ENCODE measurements at regions not wholly inside any gene's neighbourhood (a gene's known extent, or its start where the extent isn't known, plus 50 kb on each side); places are given as distances from the start of the nearest gene placed in this dataset.
"Not testable (repeated sequence)": the region's sequence is repeated elsewhere in the genome, so short reads cannot be mapped to it uniquely, and the experiment has no call there.

DNA sequence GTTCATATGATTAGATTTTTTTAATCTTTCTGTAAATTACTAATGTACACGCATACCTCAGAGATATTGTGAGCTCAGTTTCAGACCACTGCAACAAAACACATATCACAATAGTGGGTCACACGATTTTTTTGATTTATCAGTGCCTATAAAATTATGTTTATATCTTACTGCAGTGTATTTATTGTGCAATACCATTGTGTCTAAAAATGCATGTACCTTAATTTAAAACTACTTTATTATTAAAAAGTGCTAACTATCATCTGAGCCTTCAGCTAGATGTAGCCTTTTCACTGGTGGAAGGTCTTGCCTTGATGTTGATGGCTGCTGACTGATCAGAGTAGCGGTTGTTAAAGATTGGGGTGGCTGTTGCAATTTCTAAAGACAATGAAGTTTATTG lies 918.8 kb upstream of the CHORDC1 start:
- no peak for DNase-seq (ENCODE audit: low spot score)

DNA sequence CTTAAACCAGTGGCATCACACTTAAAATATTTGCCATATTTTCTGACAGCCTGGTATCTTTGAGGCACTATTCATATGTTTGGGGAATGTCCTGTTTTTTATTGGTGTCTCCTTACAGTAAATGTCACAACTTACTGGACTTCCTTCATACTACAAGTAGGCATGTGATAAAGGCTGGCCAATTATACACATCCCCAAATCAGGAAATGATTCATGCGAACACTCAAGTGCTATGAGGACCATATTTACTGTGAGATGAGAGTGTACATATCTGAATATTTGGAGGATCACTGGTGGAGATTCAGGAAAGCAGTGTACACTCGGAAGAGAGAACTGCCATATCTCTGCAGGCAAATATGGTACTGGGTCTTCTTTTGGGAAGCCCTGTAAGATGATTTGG lies 913.8 kb upstream of the CHORDC1 start:
- DNase-seq (ENCODE audit: low spot score) = no peak

DNA sequence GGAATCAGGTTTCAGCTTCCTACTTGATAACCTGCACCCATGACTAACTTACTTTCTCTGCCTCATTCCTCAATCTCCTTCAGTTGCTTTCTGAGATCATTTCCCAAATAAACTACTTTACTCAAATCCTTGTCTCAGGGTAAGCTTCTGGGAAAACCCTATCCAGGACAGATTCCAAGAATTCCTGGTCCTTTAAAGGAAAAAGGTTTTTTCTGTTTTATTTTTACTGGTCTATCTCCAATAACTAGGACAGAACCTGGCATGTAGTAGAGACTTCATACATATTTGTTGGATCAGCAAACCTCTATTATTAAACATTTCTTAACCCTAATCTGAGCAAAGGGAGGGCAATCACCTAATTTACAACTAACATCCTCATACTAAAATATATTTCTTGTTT lies 910.5 kb upstream of the CHORDC1 start:
- no peak for DNase-seq (ENCODE audit: low spot score)

DNA sequence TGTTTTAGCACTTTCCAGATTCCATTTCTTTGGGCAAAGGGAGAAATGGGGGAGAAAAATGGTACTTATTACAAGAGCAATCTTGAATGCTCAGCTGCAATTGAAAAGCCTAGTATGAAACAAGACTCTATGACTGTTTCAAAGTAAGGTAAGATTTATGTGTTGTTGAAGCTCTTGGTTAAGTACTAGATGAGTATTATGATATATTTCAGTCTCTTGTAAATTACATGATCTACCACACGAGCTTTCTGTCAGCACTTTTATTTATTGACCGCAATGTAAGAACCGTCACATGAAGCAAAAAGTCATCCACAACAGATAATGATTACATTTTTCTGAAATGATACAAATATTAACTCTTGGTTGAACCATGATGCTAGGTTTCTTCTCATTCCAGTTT lies 906.7 kb upstream of the CHORDC1 start:
- DNase-seq (ENCODE audit: low spot score) = no peak

DNA sequence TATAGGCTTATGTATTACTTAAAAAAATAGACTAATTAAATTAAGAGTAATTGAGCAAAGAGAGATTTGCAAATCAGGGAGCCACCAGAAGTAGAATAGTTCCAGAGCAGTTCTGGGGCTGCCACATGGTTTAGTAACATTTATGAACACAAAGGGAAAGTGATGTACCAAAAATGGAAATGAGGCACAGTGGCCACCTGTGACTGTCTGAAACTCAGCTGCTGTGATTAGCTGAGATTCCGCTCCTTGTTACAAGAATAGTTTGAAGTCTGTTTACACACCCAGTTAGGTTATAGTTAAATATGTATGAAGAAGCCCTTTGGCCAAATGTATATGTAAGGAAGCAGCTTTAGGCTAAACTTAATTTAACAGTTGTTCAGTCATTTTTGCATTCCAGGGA lies 901.5 kb upstream of the CHORDC1 start:
- no peak for DNase-seq (ENCODE audit: low spot score)

DNA sequence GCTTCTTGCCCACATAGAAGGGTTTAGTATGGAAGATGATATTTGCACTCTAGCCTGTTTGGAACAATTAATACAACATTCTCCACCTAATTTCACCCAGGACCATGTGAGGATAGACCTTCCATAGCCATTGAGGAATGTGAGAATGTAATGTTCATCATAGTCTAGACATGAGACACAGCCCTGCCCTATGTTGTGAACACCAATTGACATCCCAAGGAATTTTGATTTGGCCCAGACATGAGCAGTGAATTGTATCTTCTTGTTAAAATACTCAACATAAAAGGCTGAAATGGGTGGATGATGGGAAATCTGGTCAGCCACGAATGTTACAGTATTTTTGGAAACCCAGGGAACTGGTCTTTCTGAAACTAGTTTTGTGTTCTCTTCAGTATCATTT lies 892.3 kb upstream of the CHORDC1 start:
- DNase-seq (ENCODE audit: low spot score) = no peak

DNA sequence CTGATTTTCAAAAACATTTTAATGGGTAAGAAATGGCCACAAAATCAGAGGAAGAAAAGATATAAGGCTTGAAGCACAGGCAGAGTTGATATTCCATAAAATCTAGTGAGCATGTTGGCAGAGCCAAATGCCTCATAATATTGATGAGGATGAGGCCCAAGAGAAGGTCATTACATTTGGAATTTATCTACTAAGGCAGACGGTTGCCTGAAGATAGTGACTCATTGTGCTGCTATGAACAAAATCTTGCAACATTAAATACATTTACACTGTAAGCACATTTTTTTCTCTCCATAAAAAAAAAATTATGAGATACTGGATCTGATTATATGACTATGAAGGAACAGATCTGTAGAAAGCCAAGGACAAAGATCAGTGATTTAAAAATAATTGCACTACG lies 881.4 kb upstream of the CHORDC1 start:
- peak; percentile 11 for DNase-seq (ENCODE audit: low spot score)

DNA sequence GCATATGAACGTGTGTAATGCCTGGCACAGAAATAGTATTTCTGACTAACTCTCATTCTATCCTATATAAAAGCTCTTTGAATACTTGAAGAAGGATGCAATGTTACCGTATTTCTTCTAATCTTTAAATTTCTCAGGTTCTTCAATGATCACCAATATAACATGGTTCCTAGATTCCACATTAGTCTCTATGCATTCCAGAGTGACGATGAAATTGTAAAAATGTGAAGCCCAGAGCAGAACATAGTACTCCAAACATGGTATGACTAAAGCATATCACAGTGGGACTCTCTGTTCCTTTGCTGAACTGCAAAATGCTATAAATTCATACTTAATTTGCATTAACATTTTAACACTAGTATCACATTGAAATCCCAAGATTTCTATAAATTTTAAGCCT lies 877.6 kb upstream of the CHORDC1 start:
- DNase-seq (ENCODE audit: low spot score) = no peak

DNA sequence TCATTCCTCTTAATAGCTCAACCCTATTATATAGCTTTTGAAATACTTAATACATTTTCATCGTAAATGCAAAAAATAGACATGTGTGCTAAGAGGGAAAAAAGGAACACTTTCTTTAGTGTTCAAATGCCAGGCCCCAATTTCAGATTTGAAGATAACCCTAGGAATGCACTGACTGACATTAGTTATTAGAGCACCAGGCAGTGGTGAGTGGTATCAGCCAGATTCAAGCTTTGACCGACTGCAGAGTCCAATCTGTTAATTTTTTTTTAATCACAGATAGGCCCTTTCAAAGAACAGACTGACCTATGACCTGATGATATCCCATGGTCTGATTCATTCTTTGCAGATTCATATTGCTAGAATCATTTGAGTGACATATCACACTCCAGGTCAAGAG lies 874.2 kb upstream of the CHORDC1 start:
- no peak for DNase-seq (ENCODE audit: low spot score)

DNA sequence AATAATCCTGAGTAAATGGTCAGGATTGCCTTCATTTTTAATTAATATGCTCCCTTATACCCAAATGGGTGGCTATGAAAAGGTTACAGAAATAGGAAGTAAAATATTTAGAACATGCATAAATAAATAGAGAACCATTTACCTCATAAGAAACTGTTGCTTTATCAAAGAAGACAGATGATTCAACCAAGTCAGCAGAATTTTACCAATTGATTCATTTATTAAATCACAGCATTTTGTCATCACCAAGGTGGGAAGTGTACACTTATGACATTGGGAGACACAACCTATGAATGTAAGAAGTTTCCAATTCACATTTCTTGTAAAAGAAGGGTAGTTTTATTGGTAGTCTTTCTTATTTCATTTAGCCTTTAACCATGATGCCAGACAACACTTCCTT lies 870.3 kb upstream of the CHORDC1 start:
- no peak for DNase-seq (ENCODE audit: low spot score)

DNA sequence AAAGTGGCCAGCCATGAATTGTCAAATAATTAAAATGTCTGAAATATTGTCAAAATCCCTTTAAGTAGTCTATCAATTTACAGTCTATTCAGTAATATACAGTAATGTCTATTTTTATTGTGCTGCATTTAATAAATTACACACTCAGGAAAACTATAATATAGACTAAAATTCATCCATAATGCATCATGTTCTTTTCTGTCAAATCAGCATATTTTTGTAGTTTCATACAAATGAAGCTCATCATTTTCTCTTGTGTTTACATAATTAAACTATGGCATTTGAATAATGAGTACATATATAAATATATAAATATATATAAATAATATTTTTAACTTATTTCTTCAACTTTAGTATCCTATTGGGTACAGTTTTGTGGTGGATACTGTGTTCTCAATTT lies 868.7 kb upstream of the CHORDC1 start:
- DNase-seq (ENCODE audit: low spot score) = no peak

DNA sequence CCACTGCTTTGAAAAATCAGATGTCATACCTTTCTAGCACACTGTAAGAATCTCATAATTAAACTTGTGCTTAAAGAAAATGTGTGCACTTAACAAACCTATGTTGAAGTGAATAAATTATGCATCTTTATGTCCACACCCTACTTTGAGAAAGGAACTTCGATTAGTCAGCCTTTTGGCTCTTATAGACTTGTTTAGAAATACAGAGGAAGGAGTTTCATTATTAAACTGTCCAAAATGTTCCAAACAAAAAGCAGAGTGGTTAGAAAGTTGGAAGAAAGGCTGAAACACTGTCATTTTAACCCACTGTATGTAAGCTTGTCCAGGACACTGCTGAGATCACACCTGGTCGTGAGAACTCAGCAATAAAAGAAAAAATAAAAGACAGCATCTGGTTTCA lies 863.2 kb upstream of the CHORDC1 start:
- DNase-seq (ENCODE audit: low spot score) = no peak

DNA sequence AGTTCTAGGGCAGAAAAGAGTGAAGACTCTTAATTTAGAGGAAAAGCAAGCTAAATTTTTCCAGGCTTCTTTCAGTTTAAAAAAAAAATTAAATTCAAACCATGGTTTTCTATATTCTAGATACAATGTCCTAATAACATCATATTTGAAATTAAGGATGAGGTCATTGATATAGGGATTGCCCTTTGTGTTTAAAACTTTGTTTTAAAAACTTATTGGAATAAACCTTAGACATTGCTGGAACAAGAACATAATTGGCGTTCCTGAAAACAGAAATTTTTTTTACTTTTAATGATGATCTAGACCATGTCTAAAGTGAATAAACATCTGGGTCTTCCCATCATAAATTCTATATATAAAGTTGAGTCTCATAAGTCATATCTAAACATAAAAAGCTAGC lies 859.4 kb upstream of the CHORDC1 start:
- no peak for DNase-seq (ENCODE audit: low spot score)

DNA sequence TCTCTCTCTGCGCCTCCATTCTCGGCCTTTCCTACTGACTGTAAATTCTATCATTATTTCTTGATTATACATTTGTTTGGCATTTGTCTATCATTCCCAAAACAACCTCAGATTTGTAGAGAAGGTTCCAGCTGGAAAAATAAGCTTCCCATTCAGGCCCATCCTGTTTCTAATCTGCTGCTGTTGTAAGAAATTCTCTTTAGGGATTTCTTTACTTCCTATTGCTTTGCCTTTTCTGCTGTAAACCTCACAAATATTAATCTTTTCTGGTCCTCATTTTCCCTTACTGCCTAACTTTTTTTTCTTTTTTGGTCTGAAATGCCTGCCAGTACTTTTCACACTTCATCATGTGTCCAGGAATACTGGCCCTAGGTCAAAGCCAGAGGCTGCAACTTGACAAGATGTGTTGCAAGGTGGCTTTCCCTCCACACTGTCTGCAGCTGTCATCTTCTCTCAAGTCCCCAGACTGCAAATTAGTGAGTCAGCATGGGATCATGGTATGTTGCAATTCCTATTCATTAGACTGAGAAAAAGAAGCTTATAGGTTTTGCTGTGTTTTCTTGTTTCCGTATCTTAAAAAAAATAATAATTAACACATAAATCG lies 858.7 kb upstream of the CHORDC1 start:
- DNase-seq (ENCODE audit: low spot score) = peak; percentile 9

DNA sequence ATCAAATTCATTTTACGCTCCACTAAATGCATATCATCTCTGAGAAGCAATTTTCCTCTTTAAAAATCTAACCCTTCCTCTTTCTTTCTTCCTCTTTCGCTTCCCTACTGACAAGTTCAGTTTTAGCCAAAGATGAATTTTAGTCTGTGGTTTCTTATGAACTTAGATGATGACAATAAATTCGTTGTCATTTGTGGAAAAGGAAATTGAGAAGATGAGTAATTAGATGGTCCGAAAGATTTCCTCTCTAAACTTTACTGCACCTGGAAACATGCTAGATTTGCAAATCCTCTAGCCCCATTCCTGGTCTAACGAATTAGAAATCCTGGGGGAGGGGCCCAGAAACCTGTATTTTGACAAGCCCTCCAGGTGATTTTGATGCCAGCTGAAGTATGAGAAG lies 855.4 kb upstream of the CHORDC1 start:
- no peak for DNase-seq (ENCODE audit: low spot score)

DNA sequence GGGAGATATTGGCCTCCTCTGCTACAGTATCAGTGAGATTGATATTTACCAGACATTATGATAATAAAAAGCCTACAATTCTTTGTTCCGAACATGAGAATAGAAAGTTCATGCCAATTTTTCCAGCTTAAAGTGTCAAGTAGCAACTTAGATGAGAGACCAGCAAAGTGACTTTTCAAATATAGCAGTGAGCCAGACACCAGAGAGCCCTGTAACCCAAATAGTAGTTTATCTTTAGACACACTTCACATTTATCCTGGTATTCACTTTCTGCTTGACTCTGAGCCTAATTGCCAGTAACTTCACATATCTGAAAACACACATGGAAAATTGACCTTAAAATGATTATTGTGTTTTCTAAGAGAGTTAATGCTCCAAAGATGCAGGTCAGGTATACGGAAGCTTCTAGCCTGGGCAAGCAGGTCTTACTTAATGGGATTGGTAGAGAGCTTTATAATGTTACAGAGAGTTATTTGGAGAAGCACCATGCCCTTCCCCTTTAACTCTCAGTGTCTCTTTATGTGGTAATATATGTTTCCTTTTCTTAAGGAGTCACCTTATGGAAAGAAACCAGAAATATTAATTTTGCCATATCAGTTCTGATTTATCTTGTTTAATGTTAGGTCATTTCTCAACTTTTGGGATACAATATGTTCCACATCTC lies 852.3 kb upstream of the CHORDC1 start:
- DNase-seq (ENCODE audit: low spot score) = no peak

DNA sequence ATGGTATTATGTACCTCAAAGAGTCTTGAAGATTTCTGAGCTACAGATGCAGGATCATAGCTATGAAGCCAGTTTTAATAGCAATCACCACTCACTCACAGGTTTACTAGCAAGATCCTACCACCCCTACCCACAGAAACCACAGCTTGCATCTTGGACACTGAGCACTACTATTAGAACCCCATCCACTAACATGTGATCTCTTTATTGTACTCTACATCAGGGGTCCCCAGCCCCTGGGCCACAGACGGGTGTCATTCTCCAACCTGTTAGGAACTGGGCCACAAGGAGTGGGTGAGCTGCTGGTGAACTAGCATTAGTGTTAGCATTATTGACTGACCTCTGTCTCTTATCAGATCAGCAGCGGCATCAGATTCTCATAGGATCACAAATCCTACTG lies 844.8 kb upstream of the CHORDC1 start:
- DNase-seq (ENCODE audit: low spot score) = no peak

DNA sequence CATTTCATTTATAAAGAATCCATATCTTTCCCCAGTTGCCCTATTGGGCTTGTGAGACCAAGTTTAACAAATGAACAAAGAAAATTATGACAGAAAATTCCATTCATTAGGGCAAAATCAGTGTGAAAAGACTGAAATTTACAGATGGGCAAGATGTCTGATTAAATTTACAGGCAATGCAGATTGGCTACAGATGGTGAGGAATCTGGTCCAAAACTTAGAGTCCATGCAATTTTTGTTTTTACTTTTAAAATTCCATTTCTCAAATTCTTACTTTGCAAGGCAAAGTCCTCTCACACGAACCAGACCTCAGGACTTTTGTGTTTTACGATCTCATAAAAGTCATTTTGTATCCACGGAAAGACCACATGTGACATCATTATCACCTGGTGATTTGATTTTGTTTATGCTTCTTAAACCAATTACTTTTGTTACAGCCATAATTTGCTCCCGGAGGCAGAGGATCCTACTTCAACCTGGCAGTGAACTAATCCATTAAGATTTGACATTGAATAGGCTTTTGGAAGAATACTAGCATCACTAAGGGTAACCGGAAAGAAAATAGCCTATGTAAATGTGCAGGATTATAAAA lies 843.7 kb upstream of the CHORDC1 start:
- no peak for DNase-seq (ENCODE audit: low spot score)

DNA sequence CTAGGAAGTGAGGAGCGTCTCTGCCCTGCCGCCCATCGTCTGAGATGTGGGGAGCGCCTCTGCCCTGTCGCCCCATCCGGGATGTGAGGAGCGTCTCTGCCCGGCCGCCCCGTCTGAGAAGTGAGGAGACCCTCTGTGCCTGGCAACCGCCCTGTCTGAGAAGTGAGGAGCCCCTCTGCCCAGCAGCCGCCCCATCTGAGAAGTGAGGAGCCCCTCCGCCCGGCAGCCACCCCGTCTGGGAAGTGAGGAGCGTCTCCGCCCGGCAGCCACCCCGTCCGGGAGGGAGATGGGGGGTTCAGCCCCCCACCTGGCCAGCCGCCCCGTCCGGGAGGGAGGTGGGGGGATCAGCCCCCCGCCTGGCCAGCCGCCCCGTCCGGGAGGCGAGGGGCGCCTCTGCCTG lies 840.5 kb upstream of the CHORDC1 start:
- DNase-seq (ENCODE audit: low spot score) = not testable (repeated sequence)

DNA sequence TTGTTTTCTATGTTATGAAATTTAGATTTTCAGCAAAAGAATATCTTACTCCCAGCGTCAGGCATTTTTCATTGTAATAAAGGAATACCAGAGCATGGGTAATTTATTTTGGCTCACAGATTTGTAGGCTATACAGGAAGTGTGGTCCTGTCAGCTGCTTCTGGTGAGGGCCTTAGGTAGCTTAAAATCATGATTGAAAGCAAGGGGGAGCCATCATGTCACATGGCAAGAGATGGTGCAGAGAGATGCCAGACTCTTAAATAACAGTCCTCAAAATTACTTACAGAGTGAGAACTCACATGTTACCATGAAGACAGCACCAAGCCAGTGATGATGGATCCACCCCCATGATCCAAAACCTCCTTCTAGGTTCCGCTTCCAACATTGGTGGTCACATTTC lies 825.0 kb upstream of the CHORDC1 start:
- no peak for DNase-seq (ENCODE audit: low spot score)

DNA sequence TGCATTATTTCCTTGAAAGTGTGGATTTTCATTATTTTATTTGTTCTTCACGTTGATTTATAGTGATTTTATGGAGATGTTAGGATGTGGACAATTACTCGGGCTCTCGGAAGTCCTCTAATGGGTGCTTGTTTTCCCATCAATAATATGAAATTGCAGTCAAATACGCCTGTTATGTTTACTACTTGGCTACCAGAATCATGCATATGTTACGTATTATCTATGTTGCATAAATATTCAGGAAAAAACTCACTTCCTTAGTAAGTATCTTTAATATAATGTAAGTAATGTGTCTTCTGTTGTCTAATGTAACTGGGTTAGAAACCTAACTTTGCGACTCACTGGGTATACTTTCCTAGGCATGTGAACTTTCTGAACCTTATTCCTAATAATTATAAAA lies 823.4 kb upstream of the CHORDC1 start:
- no peak for DNase-seq (ENCODE audit: low spot score)

DNA sequence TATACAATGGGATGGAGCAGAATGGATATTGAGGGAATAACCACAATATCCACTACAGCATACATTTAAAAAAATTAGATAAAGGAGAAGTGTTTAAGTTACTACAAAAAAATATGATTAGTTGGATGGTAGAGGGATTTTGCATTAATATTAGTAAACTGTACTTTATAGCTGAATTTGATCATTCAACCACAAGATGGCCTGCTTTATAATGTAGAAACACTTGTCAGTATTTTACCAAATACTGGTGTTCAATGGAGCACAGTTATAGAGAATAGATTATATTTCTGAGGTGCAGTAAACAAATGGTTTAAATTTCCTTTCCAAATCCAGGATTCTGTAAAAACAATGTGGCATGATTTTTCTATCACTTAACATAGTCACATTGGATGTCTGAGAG lies 818.8 kb upstream of the CHORDC1 start:
- no peak for DNase-seq (ENCODE audit: low spot score)

DNA sequence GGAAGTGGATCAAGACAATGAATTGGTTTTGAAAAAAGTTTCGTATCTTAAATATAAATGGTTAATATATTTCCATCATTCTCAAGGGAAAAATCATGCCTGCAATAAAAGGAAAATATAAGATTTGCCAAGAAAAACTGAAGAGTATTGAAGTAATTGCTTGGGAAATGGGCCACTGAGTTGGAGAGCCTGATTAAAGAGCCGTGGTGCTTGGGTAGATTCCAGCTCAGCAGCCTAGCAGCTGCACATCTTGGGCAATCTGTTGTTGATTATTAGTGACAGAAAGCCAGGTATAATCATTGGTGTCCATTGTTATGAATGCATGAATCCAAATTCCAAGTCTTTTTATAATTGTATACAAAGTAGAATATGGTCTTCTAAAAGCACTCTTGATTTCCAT lies 800.9 kb upstream of the CHORDC1 start:
- DNase-seq (ENCODE audit: low spot score) = peak; percentile 10

DNA sequence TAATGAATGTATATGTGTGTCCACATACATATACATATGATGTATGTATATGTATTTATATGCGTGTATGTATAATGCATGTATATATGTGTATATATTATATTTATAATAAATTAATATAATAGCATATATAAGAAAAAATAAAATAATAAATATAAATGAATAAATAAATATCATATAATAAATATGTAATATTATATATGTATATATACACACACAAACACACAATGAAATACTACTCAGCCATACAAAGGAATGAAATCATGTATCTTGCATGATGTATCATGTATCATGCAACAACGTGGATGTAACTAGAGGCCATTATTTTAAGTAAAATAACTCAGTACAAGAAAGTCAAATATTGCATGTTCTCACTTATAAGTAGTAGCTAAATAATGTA lies 788.7 kb upstream of the CHORDC1 start:
- DNase-seq (ENCODE audit: low spot score) = no peak
